Islet precursor cell (in vitro differentiated cells): ENCODE measurements at regions not wholly inside any gene's neighbourhood (a gene's known extent, or its start where the extent isn't known, plus 50 kb on each side); places are given as distances from the start of the nearest gene placed in this dataset.

Source experiments
- DNase-seq: peaks from one replicate; pipeline ENCODE4 v3.0.0-alpha.2; 2018

DNA sequence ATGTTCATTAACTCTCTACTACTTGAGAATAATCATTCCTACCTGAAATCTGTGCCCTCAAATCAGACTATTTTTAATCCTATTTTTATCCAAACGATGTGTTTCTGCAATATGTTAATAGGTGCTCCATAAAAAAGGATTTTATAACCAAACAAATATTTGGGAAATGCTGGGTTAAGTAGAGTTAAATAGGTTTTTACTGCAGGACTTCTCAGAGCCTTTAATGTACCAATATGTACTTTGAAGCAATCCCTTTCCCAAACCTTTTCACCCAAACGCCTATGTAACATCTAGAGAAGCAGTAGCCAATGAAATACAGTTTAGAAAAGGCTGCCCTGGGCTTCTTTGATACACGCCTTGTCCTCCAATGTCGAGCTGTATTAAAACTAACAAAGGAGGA, 182.5 kb downstream of the SP3 start:
- DNase-seq: no peak

GRCh38 chr2:173783382-173783781, 181.8 kb downstream of the SP3 start:
- no peak for DNase-seq

GRCh38 chr2:173785813-173786212, 179.4 kb downstream of the SP3 start:
- DNase-seq: no peak

- DNase-seq: peak; percentile 59
These were observed 173.7 kb downstream of the SP3 start for GRCh38 chr2:173791502-173791901.

DNA sequence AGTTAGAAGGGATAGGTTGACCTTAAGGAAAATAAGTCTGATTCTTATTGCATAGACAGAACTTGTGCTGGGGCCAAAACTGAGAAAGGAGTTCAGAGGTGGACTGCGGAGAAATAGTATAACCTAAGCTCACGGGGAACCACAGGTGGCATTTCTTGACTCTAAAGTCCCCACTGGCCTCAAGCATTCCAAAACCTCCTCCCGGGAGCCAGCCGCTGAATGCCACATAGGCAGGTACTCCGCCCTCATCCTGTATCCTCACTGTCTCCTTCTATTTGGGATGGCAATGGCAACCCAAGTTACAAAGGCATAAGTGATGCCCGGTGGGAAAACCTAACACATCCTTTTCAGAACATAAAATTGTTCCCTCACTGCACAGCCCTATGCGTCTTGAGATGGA, 173.0 kb downstream of the SP3 start:
- peak; percentile 31 for DNase-seq

GRCh38 chr2:173792741-173793140, 172.4 kb downstream of the SP3 start:
- DNase-seq: peak; percentile 6

GRCh38 chr2:173793709-173794565, 171.2 kb downstream of the SP3 start:
- no peak for DNase-seq

GRCh38 chr2:173797586-173798263, 167.4 kb downstream of the SP3 start:
- no peak for DNase-seq

DNA sequence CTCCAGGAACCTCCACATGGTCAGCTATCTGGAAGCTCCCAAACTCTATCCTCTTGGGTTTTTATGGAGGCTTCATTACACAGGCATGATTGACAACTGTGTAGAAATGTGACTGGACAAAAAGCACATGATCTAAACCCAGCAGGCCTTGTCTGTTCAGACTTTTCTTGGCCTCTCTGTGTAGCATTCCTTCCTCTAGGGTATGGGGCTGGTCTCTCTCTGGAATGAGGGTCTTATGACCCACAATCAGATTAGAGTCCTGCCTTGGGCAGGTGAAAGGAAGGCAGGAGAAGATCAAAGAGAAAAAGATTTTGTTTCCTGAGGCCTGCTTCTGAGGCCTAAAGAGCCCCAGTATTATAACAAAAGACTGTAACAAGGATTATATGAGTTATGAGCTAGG, 162.7 kb downstream of the SP3 start:
- peak; percentile 82 for DNase-seq

- DNase-seq: peak; percentile 63
These were observed 161.7 kb downstream of the SP3 start for GRCh38 chr2:173803449-173803848.

DNA sequence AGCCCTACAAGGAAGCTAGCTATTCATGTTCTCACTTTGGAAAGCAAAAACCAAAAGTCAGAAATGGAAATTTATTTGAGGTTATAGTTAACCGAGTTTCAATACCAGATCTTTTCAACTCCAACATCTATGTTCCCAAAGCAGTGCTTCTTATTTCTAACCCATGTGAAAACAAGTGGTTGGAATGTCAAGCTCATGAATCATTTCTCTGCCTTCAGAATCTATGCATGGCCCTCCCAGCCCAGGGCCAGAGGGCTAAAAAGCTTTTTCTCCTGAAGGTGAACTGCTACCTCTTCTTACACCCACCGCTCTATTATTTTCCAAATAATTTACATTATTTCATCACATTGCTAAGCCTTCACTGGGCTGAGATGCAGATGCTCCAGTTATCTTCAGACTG, 158.4 kb downstream of the SP3 start:
- no peak for DNase-seq

GRCh38 chr2:173808718-173809117, 156.5 kb downstream of the SP3 start:
- no peak for DNase-seq

- no peak for DNase-seq
These were observed 152.9 kb downstream of the SP3 start for GRCh38 chr2:173812321-173812720.

DNA sequence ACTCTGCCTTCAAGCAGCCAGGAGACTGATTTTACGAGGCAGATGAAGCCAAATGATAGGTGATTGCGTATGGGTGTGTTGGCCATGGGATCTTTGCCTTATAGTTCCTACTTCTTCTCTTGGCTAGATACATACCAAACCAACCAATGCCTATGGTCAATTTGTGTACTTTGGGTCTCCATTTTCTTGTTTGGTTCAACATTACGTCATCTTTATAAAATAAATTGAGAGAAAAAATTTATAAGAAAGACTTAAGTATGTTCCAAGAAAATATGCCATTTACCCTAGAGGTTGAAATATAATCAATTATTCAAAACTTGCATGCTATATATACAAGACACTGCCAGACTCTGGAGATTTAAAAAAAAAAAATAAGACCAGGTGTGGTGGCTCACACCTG, 150.9 kb downstream of the SP3 start:
- DNase-seq: no peak

- no peak for DNase-seq
These were observed 149.4 kb downstream of the SP3 start for GRCh38 chr2:173815772-173816171.

DNA sequence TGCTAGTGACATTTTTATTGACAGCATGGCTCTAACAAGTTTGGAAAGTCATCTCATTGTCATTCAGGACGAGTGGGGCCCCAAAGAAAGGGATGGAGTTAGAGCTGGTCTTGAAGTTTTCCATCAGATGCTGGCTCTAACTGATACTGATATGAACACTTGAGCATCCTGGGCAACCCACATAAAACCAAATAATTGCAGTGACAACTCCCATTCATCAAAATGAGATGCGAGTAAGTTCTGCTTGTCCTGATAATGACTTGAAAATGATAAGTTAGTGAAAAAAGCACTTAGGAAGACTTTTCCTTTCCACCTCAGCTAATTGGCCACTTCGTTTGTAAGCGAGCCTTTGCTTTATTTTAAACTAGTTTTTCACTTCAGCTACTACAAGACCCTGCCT, 147.6 kb downstream of the SP3 start:
- DNase-seq: no peak

DNA sequence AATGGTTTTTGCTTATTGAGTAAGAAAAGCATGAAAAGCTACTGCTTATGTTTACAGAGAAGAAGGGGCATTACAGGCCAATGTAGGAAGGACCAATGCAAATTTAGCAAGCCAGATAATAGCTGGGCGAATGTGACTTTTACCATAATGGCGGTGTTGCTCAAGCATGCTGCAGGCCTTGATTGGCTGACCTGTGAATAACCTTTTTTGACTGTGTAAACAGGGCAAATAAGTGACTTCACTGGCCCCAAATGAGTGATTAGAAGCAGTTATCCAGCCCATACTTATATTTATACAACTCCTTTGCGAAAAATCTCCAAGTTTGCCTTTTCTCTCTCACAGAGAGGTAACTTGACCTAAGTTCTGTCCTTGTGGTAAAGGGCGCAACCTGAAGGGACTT, 146.9 kb downstream of the SP3 start:
- no peak for DNase-seq

DNA sequence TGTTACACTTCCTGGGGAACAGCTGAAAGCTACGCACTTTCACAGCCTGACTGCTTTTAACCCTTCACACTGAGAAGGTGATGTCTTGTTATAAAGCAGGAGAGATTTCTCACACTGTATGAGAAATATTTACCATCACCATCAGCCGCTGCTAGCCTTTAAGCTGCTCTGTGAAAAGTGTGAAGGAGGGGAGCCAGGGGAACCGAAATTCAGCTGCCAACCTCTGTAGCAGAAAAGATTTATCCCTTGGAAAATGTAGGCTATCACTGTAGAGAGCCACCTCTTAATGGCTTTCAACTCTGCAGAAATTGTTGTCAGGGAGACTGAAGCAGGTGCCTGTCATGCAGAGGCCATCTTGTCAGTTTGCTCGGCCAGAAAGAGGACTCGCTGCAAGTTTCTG, 145.3 kb downstream of the SP3 start:
- DNase-seq: no peak

- DNase-seq: no peak
These were observed 143.7 kb downstream of the SP3 start for GRCh38 chr2:173821451-173821850.

DNA sequence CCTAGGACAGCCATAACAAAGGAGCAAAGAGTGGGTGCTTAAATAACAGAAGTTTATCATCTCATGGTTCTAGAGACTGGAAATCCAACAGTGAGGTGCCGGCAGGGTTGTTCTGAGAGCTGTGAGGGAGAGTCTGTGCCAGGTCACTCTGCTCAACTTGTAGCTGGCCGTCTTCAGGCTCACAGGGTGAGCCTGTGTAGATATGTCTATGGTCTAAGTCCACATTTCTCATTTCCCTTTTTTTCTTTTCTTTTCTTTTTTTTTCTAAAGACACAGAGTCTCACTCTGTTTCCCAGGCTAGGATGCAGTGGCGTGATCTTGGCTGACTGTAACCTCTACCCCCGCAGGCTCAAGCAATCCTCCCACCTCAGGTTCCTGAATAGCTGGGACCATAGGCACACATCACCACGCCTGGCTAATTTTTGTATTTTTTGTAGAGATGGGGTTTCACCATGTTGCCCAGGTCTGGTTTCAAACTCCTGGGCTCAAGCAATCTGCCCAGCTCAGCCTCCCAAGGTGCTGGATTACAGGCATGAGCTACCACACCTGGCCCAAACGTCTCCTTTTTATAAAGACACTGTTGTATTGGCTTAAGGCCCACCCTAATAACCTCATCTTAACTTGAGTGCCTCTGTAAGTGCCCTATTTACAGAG, 142.2 kb downstream of the SP3 start:
- no peak for DNase-seq

DNA sequence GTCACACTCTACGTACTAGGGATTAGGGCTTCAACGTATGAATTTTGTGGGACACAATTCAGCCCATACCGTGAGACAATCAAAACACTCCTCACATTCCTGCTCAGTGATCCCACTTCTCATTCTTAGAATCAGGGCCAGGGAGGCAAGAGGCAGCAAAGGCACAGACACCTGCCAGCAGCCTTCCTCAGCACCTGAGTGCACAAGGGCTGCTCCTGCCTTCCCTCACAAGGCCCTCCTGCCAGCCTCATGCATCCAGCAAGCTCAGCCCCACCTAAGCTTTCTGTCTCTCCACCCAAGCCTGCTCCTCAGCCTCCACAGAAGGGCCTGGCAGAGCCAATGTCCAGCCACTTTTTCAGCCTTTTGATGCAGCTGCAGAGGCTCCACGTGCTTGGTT, 141.6 kb downstream of the SP3 start:
- no peak for DNase-seq

- no peak for DNase-seq
These were observed 136.7 kb downstream of the SP3 start for GRCh38 chr2:173828189-173829142.

DNA sequence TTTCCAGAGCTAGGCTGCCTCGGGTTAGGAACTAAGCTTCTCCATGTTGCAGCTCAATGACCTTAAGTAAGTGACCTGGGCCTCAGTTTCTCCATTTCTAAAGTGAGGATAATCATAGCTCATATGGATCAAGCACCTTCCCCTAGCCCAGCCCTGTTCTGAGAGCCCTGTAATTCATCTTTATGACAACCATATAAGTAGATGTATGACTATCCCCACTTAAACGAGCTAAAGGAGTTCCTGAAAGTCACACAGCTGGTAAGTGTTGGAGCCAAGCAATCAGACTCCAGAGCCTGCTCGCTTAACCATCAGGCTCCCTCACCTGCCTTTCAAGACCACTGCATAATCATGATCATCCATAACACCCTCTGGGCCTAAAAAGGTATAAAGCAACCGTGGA, 135.4 kb downstream of the SP3 start:
- no peak for DNase-seq
